ENCODE measurements at regions not wholly inside any gene's neighbourhood (a gene's known extent, or its start where the extent isn't known, plus 50 kb on each side); places are given as distances from the start of the nearest gene placed in this dataset.

GRCh38 chr12:105998561-105998960 lies 140.2 kb downstream of the NUAK1 start:
- FAIRE-seq: no peak
- DNase-seq (ENCODE audit: low spot score in 2 of 2): no peak

- no peak for DNase-seq (ENCODE audit: low spot score in 2 of 2)
- no peak for FAIRE-seq
These were observed 138.2 kb downstream of the NUAK1 start for GRCh38 chr12:106000382-106001104.

- no peak for DNase-seq (ENCODE audit: low spot score in 2 of 2)
- FAIRE-seq: no peak
These were observed 137.5 kb downstream of the NUAK1 start for GRCh38 chr12:106001105-106001836.

- DNase-seq (ENCODE audit: low spot score in 2 of 2) (no peak), FAIRE-seq (no peak)
These were observed 136.9 kb downstream of the NUAK1 start for GRCh38 chr12:106001837-106002218.

- no peak for FAIRE-seq
- no peak for DNase-seq (ENCODE audit: low spot score in 2 of 2)
These were observed 135.5 kb downstream of the NUAK1 start for GRCh38 chr12:106003297-106003696.

- DNase-seq (ENCODE audit: low spot score in 2 of 2) (no peak), FAIRE-seq (no peak)
These were observed 134.5 kb downstream of the NUAK1 start for GRCh38 chr12:106004289-106004688.

GRCh38 chr12:106006382-106006781 lies 132.4 kb downstream of the NUAK1 start:
- DNase-seq (ENCODE audit: low spot score in 2 of 2) (no peak), FAIRE-seq (no peak)

- FAIRE-seq: no peak
- no peak for DNase-seq (ENCODE audit: low spot score in 2 of 2)
These were observed 131.8 kb downstream of the NUAK1 start for GRCh38 chr12:106006940-106007339.

GRCh38 chr12:106010741-106011140 lies 128.0 kb downstream of the NUAK1 start:
- DNase-seq (ENCODE audit: low spot score in 2 of 2): no peak
- no peak for FAIRE-seq

Measured in frontal cortex (tissue), 3 donors.